ENCODE measurements at regions not wholly inside any gene's neighbourhood (a gene's known extent, or its start where the extent isn't known, plus 50 kb on each side); places are given as distances from the start of the nearest gene placed in this dataset.

DNA sequence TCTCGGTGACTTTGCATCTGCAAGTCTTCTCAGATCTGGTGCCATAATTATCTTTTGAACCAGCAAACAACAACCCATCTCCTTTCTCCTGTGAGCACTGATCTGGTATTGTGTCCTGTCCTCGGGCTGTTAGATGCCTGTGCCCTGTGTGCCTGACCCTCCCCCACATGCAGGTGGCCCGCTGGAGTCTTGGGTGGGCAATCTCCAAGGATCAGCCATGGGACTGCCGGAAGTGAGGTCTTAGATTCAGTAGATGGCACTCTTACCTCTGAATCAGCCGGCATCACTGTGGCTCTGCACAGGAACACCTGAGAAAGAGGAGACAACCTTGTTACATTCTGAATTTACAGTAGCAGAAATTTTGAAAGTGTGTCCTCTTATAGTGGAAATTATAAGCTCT is 172.4 kb downstream of the IRX2 start:
- H3K4me3 ChIP-seq: no peak overlapping the region
- H3K27ac ChIP-seq: no peak overlapping the region
- DNase-seq (ENCODE audit: low spot score in 2 of 2): no peak
- H3K27me3 ChIP-seq: no peaks in the 10 kb centered on the region
- H3K36me3 ChIP-seq: no peaks in the 10 kb centered on the region
- peaks cover 0 to 17% (median 0%) of the 10 kb centered on the region in 4 donors for H3K9me3 ChIP-seq
- TF ChIP-seq, protein P1, sequence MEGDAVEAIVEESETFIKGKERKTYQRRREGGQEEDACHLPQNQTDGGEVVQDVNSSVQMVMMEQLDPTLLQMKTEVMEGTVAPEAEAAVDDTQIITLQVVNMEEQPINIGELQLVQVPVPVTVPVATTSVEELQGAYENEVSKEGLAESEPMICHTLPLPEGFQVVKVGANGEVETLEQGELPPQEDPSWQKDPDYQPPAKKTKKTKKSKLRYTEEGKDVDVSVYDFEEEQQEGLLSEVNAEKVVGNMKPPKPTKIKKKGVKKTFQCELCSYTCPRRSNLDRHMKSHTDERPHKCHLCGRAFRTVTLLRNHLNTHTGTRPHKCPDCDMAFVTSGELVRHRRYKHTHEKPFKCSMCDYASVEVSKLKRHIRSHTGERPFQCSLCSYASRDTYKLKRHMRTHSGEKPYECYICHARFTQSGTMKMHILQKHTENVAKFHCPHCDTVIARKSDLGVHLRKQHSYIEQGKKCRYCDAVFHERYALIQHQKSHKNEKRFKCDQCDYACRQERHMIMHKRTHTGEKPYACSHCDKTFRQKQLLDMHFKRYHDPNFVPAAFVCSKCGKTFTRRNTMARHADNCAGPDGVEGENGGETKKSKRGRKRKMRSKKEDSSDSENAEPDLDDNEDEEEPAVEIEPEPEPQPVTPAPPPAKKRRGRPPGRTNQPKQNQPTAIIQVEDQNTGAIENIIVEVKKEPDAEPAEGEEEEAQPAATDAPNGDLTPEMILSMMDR (IDR thresholded peaks at IDR 0.05): no peak
- TF ChIP-seq POLR2A (IDR thresholded peaks at IDR 0.05) (no peak), EP300 (IDR thresholded peaks at IDR 0.05) (no peak)
- WGBS, 2 donors: 56 to 59% methylated on average over 5 of the region's 5 CpGs
- H3K4me1 ChIP-seq: no peaks in the 10 kb centered on the region

DNA sequence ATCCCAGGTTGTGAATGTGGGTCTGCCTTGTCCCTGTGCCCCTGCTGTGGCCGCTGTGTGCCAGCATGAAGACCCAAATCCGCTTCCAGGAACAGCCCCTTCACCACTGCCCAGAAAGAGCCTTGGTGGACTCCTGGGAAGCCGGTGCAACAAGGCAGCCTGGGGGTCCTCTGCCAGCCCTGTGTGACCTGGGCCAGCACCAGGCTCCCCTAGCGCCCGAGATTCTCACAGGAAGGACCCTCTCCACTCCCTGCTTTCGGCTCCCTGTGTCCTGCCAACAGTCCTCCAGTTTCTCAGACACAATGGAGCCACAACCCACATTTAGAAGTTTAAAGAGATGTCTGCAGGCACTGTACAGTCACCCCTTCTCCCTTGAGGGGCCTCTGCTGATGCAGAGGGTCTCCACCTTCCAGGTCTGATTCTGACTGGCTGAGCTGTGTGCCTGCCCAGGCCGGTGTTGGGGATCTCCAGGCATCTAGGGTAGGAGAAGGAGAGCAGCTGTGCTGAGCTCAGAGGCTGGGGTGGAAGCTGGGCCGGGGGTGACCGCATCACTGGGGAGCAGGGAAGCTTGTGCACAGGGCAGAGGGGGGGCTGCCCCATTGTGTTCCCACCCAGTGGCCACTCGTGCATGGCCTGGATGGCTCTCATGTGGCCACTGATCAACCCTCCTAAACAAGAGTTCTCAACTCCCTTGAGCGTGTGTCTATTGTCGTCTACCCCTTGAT is 174.0 kb downstream of the IRX2 start:
- Histone ChIP-seq H3K27ac (no peak overlapping the region), H3K27me3 (no peaks in the 10 kb centered on the region), H3K4me1 (no peaks in the 10 kb centered on the region), H3K36me3 (no peaks in the 10 kb centered on the region), H3K9me3 (peaks cover 0 to 12% (median 0%) of the 10 kb centered on the region in 4 donors), H3K4me3 (no peak overlapping the region)
- 86 to 95% methylated on average over 7 to 12 of the region's 12 CpGs for WGBS, 2 donors
- DNase-seq (ENCODE audit: low spot score in 2 of 2): no peak
- TF ChIP-seq EP300 (IDR thresholded peaks at IDR 0.05) (no peak), POLR2A (IDR thresholded peaks at IDR 0.05) (no peak)
- TF ChIP-seq, protein P1 (IDR thresholded peaks at IDR 0.05): no peak

DNA sequence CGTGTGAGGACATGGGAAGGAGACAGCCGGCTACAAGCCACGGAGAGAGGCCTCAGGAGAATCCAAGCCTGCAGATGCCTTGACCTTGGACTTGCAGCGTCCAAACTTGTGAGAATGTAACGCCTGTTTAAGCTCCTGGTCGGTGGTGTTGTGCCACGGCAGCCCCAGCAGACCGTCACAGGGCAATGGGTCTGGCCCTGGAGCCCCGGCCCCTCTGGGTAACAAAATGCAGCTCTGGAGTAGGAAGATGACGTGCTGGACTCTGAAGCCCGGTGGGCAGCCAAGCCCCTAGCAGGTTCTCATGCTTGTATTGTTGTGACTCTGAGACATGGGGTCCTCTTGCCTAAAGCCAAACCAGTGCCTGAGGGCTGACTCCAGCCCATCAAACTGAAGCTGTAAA is 174.7 kb downstream of the IRX2 start:
- Histone ChIP-seq H3K27ac (no peak overlapping the region), H3K4me1 (no peaks in the 10 kb centered on the region), H3K36me3 (no peaks in the 10 kb centered on the region), H3K9me3 (peaks cover 0 to 7% (median 0%) of the 10 kb centered on the region in 4 donors), H3K4me3 (no peak overlapping the region), H3K27me3 (no peaks in the 10 kb centered on the region)
- WGBS, 2 donors: 75 to 77% methylated on average over 11 of the region's 11 CpGs
- no peak for DNase-seq (ENCODE audit: low spot score in 2 of 2)
- no peak for TF ChIP-seq EP300 (IDR thresholded peaks at IDR 0.05)
- no peak for TF ChIP-seq POLR2A (IDR thresholded peaks at IDR 0.05)
- TF ChIP-seq, protein P1 (IDR thresholded peaks at IDR 0.05): no peak

DNA sequence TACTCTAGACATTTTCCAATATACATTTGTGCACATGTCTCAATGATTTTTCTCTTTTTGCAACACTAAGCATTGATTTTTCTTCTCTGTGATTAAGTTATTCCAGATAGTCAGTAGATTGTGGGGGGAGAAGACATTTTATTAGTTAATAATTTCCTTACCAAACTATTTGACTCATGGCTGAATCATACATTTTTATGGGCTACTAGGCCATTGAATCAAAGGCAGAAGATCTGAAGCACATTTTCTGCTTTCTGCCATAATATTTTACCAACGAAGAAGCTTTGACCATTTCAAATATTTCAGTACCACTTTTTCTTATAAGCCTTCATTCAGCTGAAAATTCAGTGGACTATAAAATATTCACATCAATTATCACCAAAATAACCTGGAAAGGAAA is 175.6 kb downstream of the IRX2 start:
- H3K4me3 ChIP-seq: no peak overlapping the region
- H3K27me3 ChIP-seq: no peaks in the 10 kb centered on the region
- H3K36me3 ChIP-seq: no peaks in the 10 kb centered on the region
- no peak for DNase-seq (ENCODE audit: low spot score in 2 of 2)
- no peaks in the 10 kb centered on the region for H3K4me1 ChIP-seq
- no peak overlapping the region for H3K27ac ChIP-seq
- 35 to 38% methylated on average over 1 of the region's 1 CpG for WGBS, 2 donors
- no peaks in the 10 kb centered on the region for H3K9me3 ChIP-seq
- TF ChIP-seq POLR2A (IDR thresholded peaks at IDR 0.05) (no peak), EP300 (IDR thresholded peaks at IDR 0.05) (no peak)
- TF ChIP-seq, protein P1 (IDR thresholded peaks at IDR 0.05): no peak

DNA sequence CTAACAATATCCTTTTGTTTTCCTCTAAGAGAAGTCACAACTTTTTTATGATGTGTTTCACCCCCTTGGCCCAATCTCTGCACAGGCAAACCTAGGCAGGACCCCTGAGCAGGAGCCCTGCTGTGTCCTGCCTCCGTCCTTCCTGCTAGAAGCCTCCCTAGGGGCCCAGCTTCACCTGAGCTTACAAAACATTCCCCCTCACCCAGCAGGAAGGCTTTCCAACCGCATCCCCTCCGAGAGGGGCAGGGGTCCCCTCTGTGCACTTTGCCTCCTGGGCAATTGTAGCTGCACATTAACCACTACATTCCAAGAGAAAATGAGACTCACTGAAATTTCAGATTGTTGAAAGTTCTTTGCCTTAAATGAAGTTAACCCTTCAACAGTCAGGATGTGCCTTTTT is 176.2 kb downstream of the IRX2 start:
- 4 to 11% methylated on average over 3 of the region's 3 CpGs for WGBS, 2 donors
- no peaks in the 10 kb centered on the region for H3K9me3 ChIP-seq
- H3K27me3 ChIP-seq: no peaks in the 10 kb centered on the region
- no peak overlapping the region for H3K27ac ChIP-seq
- no peaks in the 10 kb centered on the region for H3K36me3 ChIP-seq
- no peak for DNase-seq (ENCODE audit: low spot score in 2 of 2)
- TF ChIP-seq, protein P1 (IDR thresholded peaks at IDR 0.05): no peak
- TF ChIP-seq POLR2A (IDR thresholded peaks at IDR 0.05): no peak
- TF ChIP-seq EP300 (IDR thresholded peaks at IDR 0.05): no peak
- no peaks in the 10 kb centered on the region for H3K4me1 ChIP-seq
- H3K4me3 ChIP-seq: no peak overlapping the region
